ENCODE measurements at regions not wholly inside any gene's neighbourhood (a gene's known extent, or its start where the extent isn't known, plus 50 kb on each side); places are given as distances from the start of the nearest gene placed in this dataset.
"Not testable (repeated sequence)": the region's sequence is repeated elsewhere in the genome, so short reads cannot be mapped to it uniquely, and the experiment has no call there.

DNA sequence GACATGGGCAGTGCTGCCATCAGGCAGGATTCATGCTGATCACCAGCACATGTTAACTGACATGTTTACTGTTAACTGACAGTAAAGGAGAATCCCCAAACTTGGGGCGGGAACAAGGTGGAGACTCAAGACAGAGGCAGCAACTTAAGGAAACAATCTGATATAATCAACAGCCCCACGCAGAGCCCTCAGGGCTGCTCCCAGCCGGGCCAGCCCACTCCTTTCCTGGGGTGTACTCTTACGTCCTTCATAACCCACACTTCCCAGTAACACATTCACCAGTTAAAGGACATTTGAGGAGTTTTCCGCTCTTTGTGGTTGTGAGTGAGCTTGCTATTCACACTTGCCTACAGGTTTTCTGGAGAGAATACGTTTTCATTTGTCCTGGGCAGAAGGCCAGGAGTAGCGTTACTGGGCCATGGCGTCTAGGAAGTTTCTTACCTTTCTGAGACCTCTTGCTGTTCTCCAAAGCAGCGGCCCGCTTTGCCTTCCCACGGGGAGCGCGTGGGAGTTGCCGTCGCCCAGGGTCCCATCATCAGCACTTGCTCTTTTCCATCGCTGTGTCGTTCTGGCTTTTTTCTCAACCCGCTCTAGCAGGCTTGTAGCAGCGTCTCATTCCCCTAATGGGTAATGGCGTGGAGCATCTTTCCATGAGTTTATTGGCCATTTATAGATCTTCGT lies 56.4 kb downstream of the FOXF2 start:
- no peak overlapping the region for H3K9ac ChIP-seq (ENCODE audit: low read depth, low read length)
- H3K4me1 ChIP-seq (ENCODE audit: insufficient read depth, low read length): peaks cover 7% of the 10 kb centered on the region
- 0 out of 2 replicates have a peak, but pooled peaks cover under 1% of the 10 kb centered on the region for H3K9me3 ChIP-seq (ENCODE audit: insufficient read depth, low read depth, low read length)
- no peak overlapping the region for H3K27ac ChIP-seq (ENCODE audit: low read depth, low read length)
- no peaks in the 10 kb centered on the region for H3K27me3 ChIP-seq (ENCODE audit: insufficient read depth, low read length)
- H3K4me3 ChIP-seq (ENCODE audit: low read length): no peak overlapping the region
- WGBS: 90% methylated on average over 21 of the region's 21 CpGs
- no peaks in the 10 kb centered on the region for H3K36me3 ChIP-seq (ENCODE audit: insufficient read depth, low read length)

- WGBS: 91% methylated on average over 4 of the region's 4 CpGs
- Histone ChIP-seq H3K4me3 (ENCODE audit: low read length) (no peak overlapping the region), H3K27ac (ENCODE audit: low read depth, low read length) (no peak overlapping the region), H3K9me3 (ENCODE audit: insufficient read depth, low read depth, low read length) (peaks cover 11% of the 10 kb centered on the region), H3K36me3 (ENCODE audit: insufficient read depth, low read length) (no peaks in the 10 kb centered on the region), H3K4me1 (ENCODE audit: insufficient read depth, low read length) (peaks cover 7% of the 10 kb centered on the region), H3K27me3 (ENCODE audit: insufficient read depth, low read length) (no peaks in the 10 kb centered on the region), H3K9ac (ENCODE audit: low read depth, low read length) (no peak overlapping the region)
Observed at GRCh38 chr6:1449896-1450295, 60.5 kb downstream of the FOXF2 start.

DNA sequence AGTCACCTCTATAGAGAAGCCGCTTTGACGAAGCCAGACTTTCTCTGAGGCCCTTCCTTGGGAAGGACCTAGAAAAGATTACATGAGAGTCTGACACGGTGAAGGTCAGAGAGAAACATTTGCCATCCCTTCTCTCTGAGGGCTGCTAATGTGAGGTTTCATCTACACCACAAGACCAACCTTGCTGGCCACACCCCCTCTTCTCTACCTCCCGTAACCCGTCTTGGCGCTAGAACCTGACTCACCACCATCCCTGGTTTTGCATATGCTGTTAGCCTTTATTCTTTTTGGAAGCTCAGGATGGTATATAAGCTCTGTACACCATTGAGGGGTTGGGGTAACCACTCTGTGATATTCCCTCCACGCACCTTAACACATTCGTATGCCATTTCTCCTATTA lies 63.6 kb downstream of the FOXF2 start:
- H3K9me3 ChIP-seq (ENCODE audit: insufficient read depth, low read depth, low read length): peaks cover 15% of the 10 kb centered on the region
- H3K27me3 ChIP-seq (ENCODE audit: insufficient read depth, low read length): no peaks in the 10 kb centered on the region
- H3K36me3 ChIP-seq (ENCODE audit: insufficient read depth, low read length): no peaks in the 10 kb centered on the region
- no peak overlapping the region for H3K27ac ChIP-seq (ENCODE audit: low read depth, low read length)
- peaks cover 7% of the 10 kb centered on the region for H3K4me1 ChIP-seq (ENCODE audit: insufficient read depth, low read length)
- H3K4me3 ChIP-seq (ENCODE audit: low read length): no peak overlapping the region
- H3K9ac ChIP-seq (ENCODE audit: low read depth, low read length): no peak overlapping the region
- WGBS: 90% methylated on average over 8 of the region's 8 CpGs

- H3K4me1 ChIP-seq (ENCODE audit: insufficient read depth, low read length); H3K27ac ChIP-seq (ENCODE audit: low read depth, low read length); H3K36me3 ChIP-seq (ENCODE audit: insufficient read depth, low read length); H3K27me3 ChIP-seq (ENCODE audit: insufficient read depth, low read length); H3K9ac ChIP-seq (ENCODE audit: low read depth, low read length); H3K9me3 ChIP-seq (ENCODE audit: insufficient read depth, low read depth, low read length); H3K4me3 ChIP-seq (ENCODE audit: low read length): not testable (repeated sequence)
- 98% methylated on average over 22 of the region's 22 CpGs for WGBS
Observed at GRCh38 chr6:1456816-1457215, 67.4 kb downstream of the FOXF2 start.

DNA sequence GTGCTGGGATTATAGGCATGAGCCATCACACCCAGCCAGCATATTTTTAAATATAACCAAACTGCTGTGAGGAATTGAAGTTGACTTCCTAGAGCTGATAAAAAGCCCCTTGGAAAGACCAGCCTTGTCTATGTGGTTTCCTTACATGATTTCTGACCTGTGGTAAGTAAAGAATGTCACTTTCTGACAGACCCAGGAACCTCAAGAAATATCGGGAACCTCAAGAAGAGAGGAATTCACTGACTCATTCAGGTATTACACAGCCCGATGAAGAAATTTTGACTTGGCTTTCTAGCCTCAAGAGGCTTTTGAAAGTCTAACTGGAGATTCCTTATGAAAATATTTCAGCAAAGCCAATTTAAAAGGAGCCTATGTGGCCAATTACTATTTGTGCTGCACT lies 71.8 kb downstream of the FOXF2 start:
- peaks cover 4% of the 10 kb centered on the region; the same call in 1 of the 2 replicates for H3K9me3 ChIP-seq (ENCODE audit: insufficient read depth, low read depth, low read length)
- H3K27me3 ChIP-seq (ENCODE audit: insufficient read depth, low read length): no peaks in the 10 kb centered on the region
- H3K4me1 ChIP-seq (ENCODE audit: insufficient read depth, low read length): peaks cover 16% of the 10 kb centered on the region
- WGBS: 92% methylated on average over 2 of the region's 2 CpGs
- H3K4me3 ChIP-seq (ENCODE audit: low read length): no peak overlapping the region
- H3K27ac ChIP-seq (ENCODE audit: low read depth, low read length): no peak overlapping the region
- H3K36me3 ChIP-seq (ENCODE audit: insufficient read depth, low read length): no peaks in the 10 kb centered on the region
- H3K9ac ChIP-seq (ENCODE audit: low read depth, low read length): no peak overlapping the region

GRCh38 chr6:1461736-1462135 lies 72.4 kb downstream of the FOXF2 start:
- 93% methylated on average over 3 of the region's 3 CpGs for WGBS
- H3K36me3 ChIP-seq (ENCODE audit: insufficient read depth, low read length): no peaks in the 10 kb centered on the region
- H3K4me3 ChIP-seq (ENCODE audit: low read length): no peak overlapping the region
- peaks cover 16% of the 10 kb centered on the region for H3K4me1 ChIP-seq (ENCODE audit: insufficient read depth, low read length)
- H3K27me3 ChIP-seq (ENCODE audit: insufficient read depth, low read length): no peaks in the 10 kb centered on the region
- peaks cover 4% of the 10 kb centered on the region; the same call in 1 of the 2 replicates for H3K9me3 ChIP-seq (ENCODE audit: insufficient read depth, low read depth, low read length)
- no peak overlapping the region for H3K27ac ChIP-seq (ENCODE audit: low read depth, low read length)
- no peak overlapping the region for H3K9ac ChIP-seq (ENCODE audit: low read depth, low read length)

DNA sequence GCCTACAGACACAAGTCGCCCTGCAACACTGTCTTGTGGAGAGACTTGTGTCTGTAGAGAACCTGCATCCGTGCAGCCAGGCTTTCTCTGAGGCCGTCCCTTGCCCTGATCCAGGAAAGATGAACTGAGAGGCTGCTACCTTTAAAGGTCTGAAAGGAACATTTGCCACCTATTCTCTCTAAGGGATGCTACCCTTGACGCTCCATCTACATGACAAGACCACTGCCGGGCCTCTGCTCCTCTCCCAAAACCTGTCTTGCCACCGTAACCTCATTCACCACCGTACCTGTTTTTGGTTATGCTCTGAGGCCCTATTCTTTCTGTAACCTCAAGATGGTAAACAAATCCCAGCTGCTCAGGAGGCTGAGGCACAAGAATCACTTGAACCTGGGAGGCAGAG lies 73.9 kb downstream of the FOXF2 start:
- H3K9ac ChIP-seq (ENCODE audit: low read depth, low read length): no peak overlapping the region
- no peaks in the 10 kb centered on the region for H3K9me3 ChIP-seq (ENCODE audit: insufficient read depth, low read depth, low read length)
- no peak overlapping the region for H3K4me3 ChIP-seq (ENCODE audit: low read length)
- H3K27me3 ChIP-seq (ENCODE audit: insufficient read depth, low read length): no peaks in the 10 kb centered on the region
- H3K4me1 ChIP-seq (ENCODE audit: insufficient read depth, low read length): peaks cover 24% of the 10 kb centered on the region
- 55% methylated on average over 7 of the region's 7 CpGs for WGBS
- H3K36me3 ChIP-seq (ENCODE audit: insufficient read depth, low read length): no peaks in the 10 kb centered on the region
- no peak overlapping the region for H3K27ac ChIP-seq (ENCODE audit: low read depth, low read length)

DNA sequence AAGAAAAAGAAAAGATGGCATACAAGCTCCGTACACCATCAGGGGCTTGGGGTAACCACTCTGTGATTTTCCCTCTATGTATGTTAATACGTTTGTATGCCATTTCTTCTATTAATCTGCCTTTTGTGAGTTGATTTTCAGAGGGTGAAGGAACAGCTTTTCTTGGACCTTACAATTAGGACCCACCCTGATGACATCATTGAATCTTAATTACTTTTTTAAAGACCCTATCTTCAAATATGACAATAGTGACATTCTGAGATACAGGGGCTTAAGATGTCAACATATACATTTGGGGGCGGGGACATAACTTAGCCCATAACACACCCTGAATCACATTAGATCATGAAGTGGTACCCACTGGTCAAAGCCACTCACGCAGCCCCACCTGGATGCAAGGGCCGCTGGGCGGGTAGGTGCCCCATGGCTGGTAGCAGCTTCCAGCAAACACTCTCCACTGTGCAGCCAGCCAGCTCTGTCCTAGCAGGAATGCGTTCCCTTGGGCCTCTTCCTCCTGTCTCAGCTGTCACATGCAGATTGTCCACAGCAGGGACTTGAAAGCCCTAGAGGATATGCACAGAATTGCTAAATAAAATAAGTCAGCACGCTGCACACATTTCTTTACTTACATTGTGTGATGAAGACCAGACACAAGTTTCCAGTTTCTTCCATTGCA lies 74.5 kb downstream of the FOXF2 start:
- H3K9me3 ChIP-seq (ENCODE audit: insufficient read depth, low read depth, low read length): no peaks in the 10 kb centered on the region
- no peak overlapping the region for H3K27ac ChIP-seq (ENCODE audit: low read depth, low read length)
- 86% methylated on average over 8 of the region's 8 CpGs for WGBS
- H3K27me3 ChIP-seq (ENCODE audit: insufficient read depth, low read length): no peaks in the 10 kb centered on the region
- H3K9ac ChIP-seq (ENCODE audit: low read depth, low read length): no peak overlapping the region
- no peaks in the 10 kb centered on the region for H3K36me3 ChIP-seq (ENCODE audit: insufficient read depth, low read length)
- peaks cover 25% of the 10 kb centered on the region for H3K4me1 ChIP-seq (ENCODE audit: insufficient read depth, low read length)
- H3K4me3 ChIP-seq (ENCODE audit: low read length): no peak overlapping the region

GRCh38 chr6:1464781-1465370 lies 75.5 kb downstream of the FOXF2 start:
- Histone ChIP-seq H3K36me3 (ENCODE audit: insufficient read depth, low read length) (no peaks in the 10 kb centered on the region), H3K27me3 (ENCODE audit: insufficient read depth, low read length) (no peaks in the 10 kb centered on the region), H3K9ac (ENCODE audit: low read depth, low read length) (no peak overlapping the region), H3K27ac (ENCODE audit: low read depth, low read length) (no peak overlapping the region), H3K4me1 (ENCODE audit: insufficient read depth, low read length) (peaks cover 25% of the 10 kb centered on the region), H3K4me3 (ENCODE audit: low read length) (no peak overlapping the region), H3K9me3 (ENCODE audit: insufficient read depth, low read depth, low read length) (no peaks in the 10 kb centered on the region)
- WGBS: 93% methylated on average over 7 of the region's 7 CpGs

DNA sequence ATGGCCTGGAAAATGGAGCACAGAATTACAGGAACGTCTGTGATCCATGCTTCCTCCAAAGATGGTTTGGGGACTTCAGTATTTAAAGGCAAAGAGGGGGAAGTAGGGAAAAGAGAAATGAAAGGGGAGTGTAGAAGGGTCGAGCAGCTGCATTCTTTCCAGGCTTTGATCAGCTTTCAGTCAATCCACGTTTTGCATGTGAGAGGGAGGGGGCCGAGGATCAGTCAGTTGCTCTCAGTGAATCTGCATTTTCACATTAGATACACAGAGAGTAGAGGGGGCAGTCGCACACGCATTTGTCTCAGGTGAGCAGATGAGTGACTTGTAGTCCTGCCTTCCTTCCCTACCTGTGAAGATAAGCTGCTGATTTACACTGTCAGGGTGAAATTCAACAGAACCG lies 78.8 kb downstream of the FOXF2 start:
- Histone ChIP-seq H3K27ac (ENCODE audit: low read depth, low read length) (peak overlapping the region; percentile 44; the same call in 1 of the 2 replicates), H3K36me3 (ENCODE audit: insufficient read depth, low read length) (no peaks in the 10 kb centered on the region), H3K4me3 (ENCODE audit: low read length) (no peak overlapping the region), H3K27me3 (ENCODE audit: insufficient read depth, low read length) (no peaks in the 10 kb centered on the region), H3K9ac (ENCODE audit: low read depth, low read length) (no peak overlapping the region), H3K4me1 (ENCODE audit: insufficient read depth, low read length) (peaks cover 19% of the 10 kb centered on the region), H3K9me3 (ENCODE audit: insufficient read depth, low read depth, low read length) (no peaks in the 10 kb centered on the region)
- 10% methylated on average over 7 of the region's 7 CpGs for WGBS

- Histone ChIP-seq H3K4me3 (ENCODE audit: low read length) (no peak overlapping the region), H3K36me3 (ENCODE audit: insufficient read depth, low read length) (no peaks in the 10 kb centered on the region), H3K9ac (ENCODE audit: low read depth, low read length) (no peak overlapping the region), H3K4me1 (ENCODE audit: insufficient read depth, low read length) (peaks cover 9% of the 10 kb centered on the region; the same call in 1 of the 2 replicates), H3K9me3 (ENCODE audit: insufficient read depth, low read depth, low read length) (no peaks in the 10 kb centered on the region), H3K27me3 (ENCODE audit: insufficient read depth, low read length) (no peaks in the 10 kb centered on the region), H3K27ac (ENCODE audit: low read depth, low read length) (no peak overlapping the region)
- WGBS: 85% methylated on average over 3 of the region's 3 CpGs
Observed at GRCh38 chr6:1470040-1470439, 80.7 kb downstream of the FOXF2 start.
